ENCODE measurements at regions not wholly inside any gene's neighbourhood (a gene's known extent, or its start where the extent isn't known, plus 50 kb on each side); places are given as distances from the start of the nearest gene placed in this dataset.

DNA sequence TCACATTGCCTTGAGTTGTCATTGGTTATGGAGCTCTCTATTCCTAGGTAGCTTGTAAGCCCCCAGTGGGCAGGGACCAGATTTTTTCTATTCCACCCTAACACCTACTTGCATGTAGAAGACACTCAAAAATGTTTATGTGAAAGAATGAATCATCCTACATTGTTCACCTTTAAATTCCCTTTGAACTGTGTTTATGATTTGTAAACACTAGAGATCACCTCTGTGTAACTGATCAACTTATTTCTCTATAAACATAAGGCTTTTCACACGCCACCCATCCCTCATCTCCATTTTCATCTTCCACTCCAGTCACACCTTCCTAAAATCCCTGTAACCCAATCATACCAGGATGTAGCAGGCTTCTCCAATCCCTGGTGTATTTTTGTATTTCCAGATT lies 142.6 kb upstream of the LEF1 start:
- TF ChIP-seq, protein P1, sequence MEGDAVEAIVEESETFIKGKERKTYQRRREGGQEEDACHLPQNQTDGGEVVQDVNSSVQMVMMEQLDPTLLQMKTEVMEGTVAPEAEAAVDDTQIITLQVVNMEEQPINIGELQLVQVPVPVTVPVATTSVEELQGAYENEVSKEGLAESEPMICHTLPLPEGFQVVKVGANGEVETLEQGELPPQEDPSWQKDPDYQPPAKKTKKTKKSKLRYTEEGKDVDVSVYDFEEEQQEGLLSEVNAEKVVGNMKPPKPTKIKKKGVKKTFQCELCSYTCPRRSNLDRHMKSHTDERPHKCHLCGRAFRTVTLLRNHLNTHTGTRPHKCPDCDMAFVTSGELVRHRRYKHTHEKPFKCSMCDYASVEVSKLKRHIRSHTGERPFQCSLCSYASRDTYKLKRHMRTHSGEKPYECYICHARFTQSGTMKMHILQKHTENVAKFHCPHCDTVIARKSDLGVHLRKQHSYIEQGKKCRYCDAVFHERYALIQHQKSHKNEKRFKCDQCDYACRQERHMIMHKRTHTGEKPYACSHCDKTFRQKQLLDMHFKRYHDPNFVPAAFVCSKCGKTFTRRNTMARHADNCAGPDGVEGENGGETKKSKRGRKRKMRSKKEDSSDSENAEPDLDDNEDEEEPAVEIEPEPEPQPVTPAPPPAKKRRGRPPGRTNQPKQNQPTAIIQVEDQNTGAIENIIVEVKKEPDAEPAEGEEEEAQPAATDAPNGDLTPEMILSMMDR (IDR thresholded peaks at IDR 0.05), result no peak
- no peak for TF ChIP-seq EZH2 (IDR thresholded peaks at IDR 0.05; ENCODE audit: borderline replicate concordance, insufficient read depth, low read depth, low read length, poor library complexity, severe bottlenecking)

Measured in B cell (primary cell).